Ishikawa (cell line): ENCODE measurements at regions not wholly inside any gene's neighbourhood (a gene's known extent, or its start where the extent isn't known, plus 50 kb on each side); places are given as distances from the start of the nearest gene placed in this dataset.

Source experiments
- CEBPB ChIP-seq: IDR thresholded peaks from 2 replicates; pipeline ENCODE4 v1.6.1; 2012
- CREB1 ChIP-seq: IDR thresholded peaks from 2 replicates; pipeline ENCODE4 v1.6.1; 2012; ENCODE audit warnings: low read depth
- EGR1 ChIP-seq: IDR thresholded peaks from 2 replicates; pipeline ENCODE4 v1.6.1; 2012
- EP300 ChIP-seq: IDR thresholded peaks from 2 replicates; pipeline ENCODE4 v1.6.1; 2012; ENCODE audit warnings: borderline replicate concordance
- FOXM1 ChIP-seq: IDR thresholded peaks from 2 replicates; pipeline ENCODE4 v1.6.1; 2012; ENCODE audit warnings: low read depth, borderline replicate concordance
- NFIC ChIP-seq: IDR thresholded peaks from 2 replicates; pipeline ENCODE4 v1.6.1; 2012
- RAD21 ChIP-seq: IDR thresholded peaks from 2 replicates; pipeline ENCODE4 v1.6.1; 2012; ENCODE audit warnings: low read depth
- REST ChIP-seq: IDR thresholded peaks from 2 replicates; pipeline ENCODE4 v1.6.1; 2012; ENCODE audit warnings: low read depth, mild to moderate bottlenecking
- TAF1 ChIP-seq: IDR thresholded peaks from 2 replicates; pipeline ENCODE4 v1.6.1; 2012; ENCODE audit warnings: low read depth, mild to moderate bottlenecking
- TCF12 ChIP-seq: IDR thresholded peaks from 2 replicates; pipeline ENCODE4 v1.6.1; 2012; ENCODE audit warnings: low read depth
- TEAD4 ChIP-seq: IDR thresholded peaks from 2 replicates; pipeline ENCODE4 v1.6.1; 2012
- YY1 ChIP-seq: IDR thresholded peaks from 2 replicates; pipeline ENCODE4 v1.6.1; 2012; ENCODE audit warnings: low read depth
- ZBTB7A ChIP-seq: IDR thresholded peaks from 2 replicates; pipeline ENCODE4 v1.6.1; 2012; ENCODE audit warnings: low read depth
- TF ChIP-seq, protein P1 (sequence below): IDR thresholded peaks from 2 replicates; pipeline ENCODE4 v1.6.1; 2012
- TF ChIP-seq, protein P2 (sequence below): IDR thresholded peaks from 2 replicates; pipeline ENCODE4 v1.6.1; 2012

DNA sequence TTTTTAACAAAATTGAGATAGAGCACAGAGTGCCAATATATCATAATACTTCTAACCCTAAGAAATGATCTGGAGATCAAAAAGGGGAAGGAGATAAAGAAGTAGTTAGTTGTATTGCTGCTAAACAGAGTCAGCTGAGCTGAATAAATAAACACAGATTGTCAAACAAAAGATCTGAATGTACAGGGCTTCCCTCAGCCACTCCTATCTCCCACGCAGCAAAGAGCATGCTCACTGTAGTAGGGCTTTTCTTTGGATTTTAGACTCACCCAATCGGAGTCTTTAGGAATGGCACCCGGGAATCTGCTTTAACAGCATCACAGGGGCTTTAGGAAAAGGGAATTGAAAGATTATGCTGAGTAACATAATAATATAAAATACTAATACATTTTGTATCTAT, 222.2 kb upstream of the STXBP5 start:
- TF ChIP-seq NFIC, result no peak
- no peak for TF ChIP-seq TEAD4
- TF ChIP-seq YY1, result no peak
- TF ChIP-seq FOXM1, result no peak
- TF ChIP-seq, protein P1, sequence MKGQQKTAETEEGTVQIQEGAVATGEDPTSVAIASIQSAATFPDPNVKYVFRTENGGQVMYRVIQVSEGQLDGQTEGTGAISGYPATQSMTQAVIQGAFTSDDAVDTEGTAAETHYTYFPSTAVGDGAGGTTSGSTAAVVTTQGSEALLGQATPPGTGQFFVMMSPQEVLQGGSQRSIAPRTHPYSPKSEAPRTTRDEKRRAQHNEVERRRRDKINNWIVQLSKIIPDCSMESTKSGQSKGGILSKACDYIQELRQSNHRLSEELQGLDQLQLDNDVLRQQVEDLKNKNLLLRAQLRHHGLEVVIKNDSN, result no peak
- TF ChIP-seq RAD21, result no peak
- TF ChIP-seq CREB1, result no peak
- TF ChIP-seq TAF1, result no peak
- no peak for TF ChIP-seq TCF12
- TF ChIP-seq, protein P2, sequence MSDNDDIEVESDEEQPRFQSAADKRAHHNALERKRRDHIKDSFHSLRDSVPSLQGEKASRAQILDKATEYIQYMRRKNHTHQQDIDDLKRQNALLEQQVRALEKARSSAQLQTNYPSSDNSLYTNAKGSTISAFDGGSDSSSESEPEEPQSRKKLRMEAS, result no peak
- TF ChIP-seq EGR1, result no peak
- no peak for TF ChIP-seq ZBTB7A
- no peak for TF ChIP-seq REST
- no peak for TF ChIP-seq CEBPB
- no peak for TF ChIP-seq EP300

GRCh38 chr6:146984251-146984924, 219.8 kb upstream of the STXBP5 start:
- TF ChIP-seq CEBPB (peak; percentile 51), TEAD4 (no peak)

- TF ChIP-seq TAF1 (no peak), CREB1 (no peak), ZBTB7A (no peak), EGR1 (no peak), TCF12 (no peak), EP300 (no peak), RAD21 (no peak), NFIC (no peak), CEBPB (no peak), TEAD4 (no peak), YY1 (no peak), FOXM1 (no peak), REST (no peak)
- TF ChIP-seq, protein P1, result no peak
- TF ChIP-seq, protein P2, result no peak
Measured at GRCh38 chr6:146985111-146985510, 219.1 kb upstream of the STXBP5 start.

DNA sequence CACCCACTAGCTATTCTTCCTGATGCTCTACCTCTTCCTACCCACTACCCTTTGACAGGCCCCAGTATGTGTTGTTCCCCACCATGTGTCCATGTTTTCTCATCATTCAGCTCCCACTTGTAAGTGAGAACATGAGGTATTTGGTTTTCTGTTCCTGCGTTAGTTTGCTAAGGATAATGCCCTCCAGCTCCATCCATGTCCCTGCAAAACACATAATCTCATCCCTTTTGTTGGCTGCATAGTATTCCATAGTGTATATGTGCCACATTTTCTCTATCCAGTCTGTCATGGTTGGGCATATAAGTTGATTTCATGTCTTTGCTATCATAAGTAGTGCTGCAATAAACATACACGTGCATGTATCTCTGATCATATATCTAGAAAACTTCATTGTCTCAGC, 218.3 kb upstream of the STXBP5 start:
- no peak for TF ChIP-seq ZBTB7A
- no peak for TF ChIP-seq EGR1
- TF ChIP-seq YY1, result no peak
- TF ChIP-seq NFIC, result no peak
- no peak for TF ChIP-seq REST
- no peak for TF ChIP-seq TCF12
- TF ChIP-seq CEBPB, result no peak
- TF ChIP-seq, protein P1, result no peak
- TF ChIP-seq RAD21, result no peak
- TF ChIP-seq CREB1, result no peak
